Medulla oblongata (tissue), 1 donor: ENCODE measurements at regions not wholly inside any gene's neighbourhood (a gene's known extent, or its start where the extent isn't known, plus 50 kb on each side); places are given as distances from the start of the nearest gene placed in this dataset.

Experiments
- DNase-seq: peaks from one replicate; pipeline ENCODE4 v3.0.0-alpha.2; 2015; ENCODE audit errors: extremely low spot score

DNA sequence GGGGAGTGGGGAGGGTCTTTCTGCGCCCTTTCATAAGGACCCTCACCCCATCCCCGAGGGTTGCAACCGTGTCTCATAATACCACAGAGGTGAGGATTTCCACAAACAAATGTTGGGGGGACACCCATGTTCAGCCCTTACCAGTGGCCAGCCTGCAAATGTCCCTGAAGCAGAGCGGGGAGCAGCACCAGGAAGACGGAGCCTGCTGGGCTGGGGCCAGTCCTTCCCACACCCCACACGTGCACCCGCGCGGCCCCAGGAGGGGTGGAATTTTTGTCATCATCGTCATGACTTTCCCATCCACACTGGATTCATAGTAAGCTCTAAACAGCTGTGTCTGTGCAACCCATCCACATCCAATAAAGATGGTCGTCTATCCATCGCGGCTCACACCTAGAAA lies 409.8 kb downstream of the BRD1 start:
- no peak for DNase-seq

DNA sequence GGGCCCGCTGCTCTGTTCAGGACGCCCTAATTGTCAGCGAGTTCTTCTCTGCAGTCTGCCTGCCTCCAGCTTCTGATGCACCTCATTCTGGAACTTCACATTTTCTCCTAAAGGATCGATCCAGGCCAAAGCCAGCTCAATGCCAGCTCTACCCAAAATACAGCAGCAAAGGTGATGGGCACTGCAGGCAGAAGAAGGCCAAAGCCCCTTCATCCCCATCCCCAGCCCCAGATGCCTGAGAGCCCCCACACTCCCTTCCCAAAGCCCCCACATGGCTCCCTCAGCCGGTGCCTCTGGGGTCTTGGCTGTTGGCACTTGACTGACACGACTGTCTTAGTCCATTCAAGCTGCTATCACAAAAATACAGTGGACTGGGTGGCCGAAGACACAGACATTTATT lies 410.3 kb downstream of the BRD1 start:
- no peak for DNase-seq

DNA sequence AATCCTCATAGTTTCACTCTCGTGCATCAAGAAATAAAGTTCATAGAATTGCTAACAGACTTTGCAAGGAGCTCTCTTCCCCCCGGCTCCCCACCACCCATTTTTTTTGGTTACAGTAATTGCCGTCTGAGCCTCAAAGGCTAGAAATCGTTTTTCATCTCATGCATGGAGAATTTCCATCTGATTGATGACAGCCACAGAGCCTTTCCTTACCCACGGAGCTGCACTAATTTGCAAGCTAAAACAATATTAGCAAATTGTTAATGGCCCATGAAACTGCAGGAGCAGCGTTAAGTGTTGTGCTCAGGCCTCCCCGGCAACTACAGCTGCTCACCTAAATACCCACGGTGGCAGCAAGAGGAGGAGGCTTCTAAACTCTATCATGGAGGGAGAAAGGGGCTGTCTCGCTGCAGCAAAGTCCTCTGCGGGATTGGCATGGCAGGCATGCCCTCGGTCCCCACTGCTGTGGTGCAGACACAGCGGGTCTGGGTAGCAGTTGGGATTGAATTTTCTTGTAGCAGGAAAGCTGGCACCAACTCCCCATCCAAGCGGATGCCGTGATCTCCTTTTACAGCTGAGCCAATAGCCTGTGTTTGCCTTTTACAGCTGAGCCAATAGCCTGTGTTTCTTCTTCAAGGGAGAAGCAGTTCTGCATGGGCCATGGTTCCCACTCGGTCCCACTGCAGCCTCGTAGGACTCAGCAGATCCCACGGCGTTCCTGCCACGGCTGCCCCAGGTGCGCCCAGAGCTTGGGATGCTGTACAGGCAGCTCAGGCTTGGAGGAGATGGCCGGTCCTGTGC lies 412.3 kb downstream of the BRD1 start:
- DNase-seq, result no peak

DNA sequence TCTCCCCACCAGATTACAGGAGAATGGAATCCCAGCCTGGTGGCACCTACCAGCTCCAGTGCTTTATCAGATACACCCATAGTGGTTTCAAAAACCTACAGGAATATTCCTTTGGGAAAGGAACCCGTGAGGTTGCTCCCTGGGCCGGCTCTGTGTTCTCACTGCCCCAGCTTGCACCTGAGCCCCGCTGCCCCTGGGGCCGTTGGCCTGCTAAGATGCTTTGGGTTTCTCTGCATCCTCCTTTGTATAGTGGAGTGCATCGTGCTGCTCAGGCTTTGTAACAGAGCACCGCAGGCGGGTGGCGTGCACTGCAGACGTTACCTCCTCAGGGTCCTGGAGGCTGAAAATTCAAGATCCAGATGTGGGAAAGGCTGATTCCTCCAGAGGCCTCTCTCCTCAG lies 414.1 kb downstream of the BRD1 start:
- no peak for DNase-seq

DNA sequence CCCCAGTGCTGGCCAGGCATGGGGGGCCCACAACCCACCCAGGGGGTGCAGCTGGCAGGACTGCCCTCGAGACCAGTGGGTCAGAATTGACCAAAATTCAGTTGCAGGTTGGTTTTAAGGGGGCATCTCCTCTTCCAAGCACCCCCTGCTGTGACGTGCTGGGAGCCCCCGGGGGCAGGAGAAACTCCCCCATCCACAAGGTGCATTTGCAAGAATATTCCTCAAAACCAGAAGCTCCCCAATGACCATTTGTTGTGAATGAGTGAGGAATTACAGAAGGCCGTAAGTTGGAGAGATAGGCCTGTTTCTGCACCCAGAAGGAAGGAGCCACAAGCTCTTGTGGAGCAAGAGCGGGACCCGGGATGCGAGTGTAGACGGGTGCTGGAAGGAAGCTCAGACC lies 414.5 kb downstream of the BRD1 start:
- DNase-seq, result no peak

DNA sequence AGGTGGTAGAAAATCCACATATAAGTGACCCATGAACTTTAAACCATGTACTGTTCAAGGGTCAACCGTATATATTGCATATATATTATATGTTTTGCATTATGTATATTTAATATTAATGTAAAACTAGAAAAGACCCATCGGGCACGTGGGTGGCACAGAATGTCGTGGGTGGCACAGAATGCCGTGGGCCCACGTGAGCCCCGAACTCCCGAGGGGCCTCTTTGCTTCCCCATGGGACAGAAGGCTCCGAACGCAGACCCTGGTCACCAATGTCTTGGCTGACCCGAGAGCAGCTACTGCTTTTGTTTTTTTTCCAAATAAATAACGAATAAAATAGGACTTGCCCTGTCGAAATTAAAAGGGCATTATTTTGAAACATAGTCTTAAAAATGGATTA lies 415.4 kb downstream of the BRD1 start:
- no peak for DNase-seq

DNA sequence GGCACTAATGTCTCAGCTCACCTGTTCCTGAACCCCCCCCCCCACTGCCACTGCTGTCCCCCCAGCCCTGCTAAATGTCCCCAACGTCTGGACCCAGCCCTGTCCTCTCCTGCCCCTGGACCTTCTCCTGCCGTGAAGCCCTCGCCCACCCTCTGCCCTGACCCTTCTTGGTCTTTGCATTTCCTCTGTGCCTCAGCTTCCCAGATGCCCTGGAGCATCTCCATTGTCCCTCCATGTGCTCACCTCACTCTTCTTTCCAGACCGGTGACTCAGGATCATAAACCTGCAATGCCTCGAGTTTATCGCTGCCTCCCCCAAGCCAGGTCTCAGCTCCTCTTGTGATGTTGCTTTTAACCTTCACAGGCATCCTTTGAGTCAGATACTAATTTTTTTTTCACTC lies 416.4 kb downstream of the BRD1 start:
- no peak for DNase-seq

DNA sequence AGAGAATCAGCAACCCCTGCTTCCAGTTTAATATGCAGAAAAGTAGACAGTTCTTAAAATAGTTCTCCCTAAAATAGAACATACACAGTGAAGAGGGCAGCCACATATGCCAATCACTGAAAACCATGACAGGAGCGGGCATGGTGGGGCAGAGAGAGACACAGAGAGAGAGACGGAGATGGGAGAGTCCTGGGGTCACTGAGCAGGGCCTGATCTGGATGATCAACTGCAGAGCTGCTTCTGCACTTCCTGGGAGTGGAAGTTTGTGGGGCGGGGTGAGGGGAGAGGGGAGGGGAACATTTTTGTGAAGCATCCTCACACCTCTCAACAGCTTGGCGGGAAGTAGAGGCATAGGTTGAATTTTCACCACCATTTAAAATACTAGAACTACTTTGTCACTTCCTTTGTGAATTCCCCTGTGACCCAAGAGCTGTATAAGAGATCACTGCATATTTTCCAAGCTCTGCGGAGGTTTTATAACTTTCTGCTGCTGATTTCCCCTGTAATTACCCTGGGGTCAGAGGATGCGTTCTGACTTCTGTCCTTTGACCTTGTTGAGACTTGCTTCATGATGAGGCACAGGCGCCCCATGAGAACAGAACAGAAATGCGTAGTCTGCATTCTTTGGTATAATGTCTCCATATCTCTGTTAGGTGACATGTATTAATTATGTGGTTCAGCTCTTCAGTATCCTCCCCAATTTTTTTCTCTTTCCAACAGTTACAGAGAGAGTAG lies 419.4 kb downstream of the BRD1 start:
- DNase-seq, result no peak

DNA sequence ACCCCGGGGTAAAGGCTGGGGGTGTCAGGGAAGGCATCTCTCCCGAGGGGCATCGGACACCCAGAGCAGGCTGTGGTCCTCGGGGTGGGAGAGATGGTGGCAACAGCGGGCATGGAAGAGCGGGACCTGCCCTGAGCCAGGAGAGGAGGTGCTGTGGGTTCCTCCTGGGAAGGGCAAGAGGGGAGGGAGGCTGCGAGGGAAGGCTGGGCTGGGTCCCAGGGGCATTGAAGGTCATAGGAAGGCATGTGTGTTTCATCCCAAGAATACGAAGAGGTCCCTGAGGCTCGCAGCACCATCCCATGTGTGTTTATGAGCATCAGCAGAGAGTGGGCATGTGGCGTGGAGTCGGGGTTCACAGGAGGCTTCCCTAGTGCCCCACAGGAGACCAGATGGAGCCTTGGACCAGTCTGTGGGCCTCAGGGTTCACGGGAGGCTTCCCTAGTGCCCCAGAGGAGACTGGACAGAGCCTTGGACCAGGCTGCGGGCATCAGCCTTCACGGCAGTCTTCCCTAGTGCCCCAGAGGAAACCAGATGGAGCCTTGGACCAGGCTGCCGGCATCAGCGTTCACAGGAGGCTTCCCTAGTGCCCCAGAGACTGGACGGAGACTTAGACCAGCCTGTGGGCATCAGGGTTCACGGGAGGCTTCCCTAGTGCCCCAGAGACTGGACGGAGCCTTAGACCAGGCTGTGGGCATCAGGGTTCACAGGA lies 420.6 kb downstream of the BRD1 start:
- DNase-seq, result no peak

DNA sequence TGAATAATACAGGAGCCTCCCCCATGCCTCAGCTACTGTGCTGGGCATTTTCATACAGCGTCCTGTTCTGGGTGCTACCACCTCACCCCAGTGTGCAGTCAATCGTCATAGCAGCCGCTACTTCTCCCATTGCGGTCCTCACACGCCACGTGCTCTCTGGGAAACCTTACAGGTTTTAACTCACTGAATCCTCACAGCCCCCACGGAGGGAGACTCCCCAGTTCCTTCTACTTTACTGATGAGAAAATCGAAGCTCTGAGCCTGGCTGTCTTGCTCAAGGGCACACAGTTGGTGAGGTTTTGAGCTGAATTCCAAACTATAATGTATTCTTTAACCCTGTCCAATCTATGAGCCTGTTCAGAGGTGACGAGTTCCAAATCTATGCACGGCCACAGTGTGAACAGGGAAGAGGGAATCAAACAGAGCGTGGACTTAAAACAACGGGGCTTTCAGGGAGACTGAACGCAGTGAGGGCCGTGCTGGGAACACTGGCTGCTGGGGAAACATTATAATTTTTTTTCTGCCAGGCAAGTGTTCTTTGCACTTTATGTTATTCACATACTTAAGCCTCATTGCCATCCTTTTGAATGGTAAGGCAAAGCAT lies 421.5 kb downstream of the BRD1 start:
- DNase-seq, result no peak

DNA sequence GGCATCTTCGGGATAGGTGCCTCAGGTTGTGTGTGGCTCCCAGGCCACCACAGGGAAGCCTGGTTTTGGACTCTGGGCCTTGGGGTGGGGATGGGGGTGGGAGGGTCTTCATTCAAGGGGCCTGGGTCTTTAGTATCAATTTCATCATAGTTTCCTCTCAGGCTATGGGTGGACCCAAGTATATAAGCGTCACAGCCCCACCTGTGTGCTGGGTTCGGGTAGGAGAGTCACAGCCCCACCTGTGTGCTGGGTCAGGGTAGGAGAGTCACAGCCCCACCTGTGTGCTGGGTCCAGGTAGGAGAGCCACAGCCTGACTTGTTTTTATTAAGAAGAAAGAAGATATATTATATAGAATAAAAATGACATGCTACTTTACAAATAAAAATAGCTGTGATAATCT lies 422.1 kb downstream of the BRD1 start:
- DNase-seq, result no peak

DNA sequence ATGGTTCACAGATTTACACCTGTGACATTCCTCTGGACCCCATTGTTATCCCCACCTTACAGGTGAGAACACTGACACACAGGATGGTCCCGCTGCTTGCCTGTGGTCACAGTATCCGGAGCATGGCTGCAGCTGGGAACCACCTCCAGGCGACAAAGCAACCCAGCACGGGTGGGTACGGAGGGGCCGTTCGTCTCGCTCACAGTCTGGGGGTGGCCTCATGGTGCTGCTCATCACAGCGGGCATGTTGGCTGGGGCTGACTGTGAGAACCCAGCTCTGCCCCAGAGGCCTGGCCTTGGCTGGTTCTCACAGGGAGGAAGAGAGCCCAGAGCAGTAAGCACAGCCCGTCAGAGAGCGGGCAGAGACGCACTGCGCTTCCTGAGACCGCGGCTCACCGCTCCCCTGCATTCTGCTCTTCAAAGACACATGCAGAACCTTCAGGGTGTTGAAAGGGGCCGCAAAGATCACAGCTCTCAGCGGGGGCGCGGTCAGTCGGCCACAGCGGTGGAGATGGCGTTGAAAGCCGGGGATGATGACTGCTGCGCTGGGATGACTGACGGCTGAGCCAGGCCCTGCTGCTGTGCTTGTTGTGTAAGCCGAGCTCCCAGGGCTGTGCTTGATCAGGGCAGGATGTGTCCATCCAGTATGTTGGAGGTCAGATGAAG lies 423.0 kb downstream of the BRD1 start:
- no peak for DNase-seq

DNA sequence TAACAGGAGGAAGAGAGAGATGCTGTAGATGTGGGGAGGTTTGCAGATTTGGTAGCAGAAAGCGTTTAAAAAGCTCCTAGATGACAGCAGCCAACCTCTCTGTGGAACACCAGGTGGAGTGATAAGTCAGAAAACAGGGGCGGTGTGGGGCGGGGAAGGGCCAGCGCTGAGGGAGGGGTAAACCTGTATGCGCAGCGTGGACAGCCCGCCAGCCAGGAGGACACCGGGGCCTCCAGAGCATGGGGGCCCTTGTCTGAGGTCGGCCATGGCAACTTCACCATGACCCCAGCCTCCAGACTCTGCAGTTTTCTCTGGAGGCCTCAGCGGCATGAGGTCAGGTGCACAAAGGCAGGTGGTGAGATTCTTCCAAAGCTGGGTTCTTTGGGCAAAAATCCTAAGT lies 423.7 kb downstream of the BRD1 start:
- no peak for DNase-seq

DNA sequence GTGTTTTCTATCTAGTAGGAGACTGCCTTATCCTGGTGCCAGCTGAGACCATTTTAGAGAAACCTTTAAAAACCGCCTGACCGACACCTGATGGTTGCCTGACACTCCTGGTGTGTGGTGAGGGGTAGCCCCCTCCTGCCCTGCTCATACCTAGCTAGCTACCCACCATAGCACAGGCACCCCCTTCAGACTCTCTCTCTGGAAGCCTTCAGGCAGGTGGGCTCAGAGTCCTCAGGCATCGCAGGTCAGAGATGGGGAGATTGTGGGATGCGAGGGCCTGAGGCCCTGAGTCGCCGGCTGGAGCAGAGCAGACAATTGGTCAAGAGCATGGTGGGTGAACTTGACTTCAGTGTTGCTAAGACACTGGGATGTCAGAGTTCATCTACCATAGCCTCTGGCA lies 424.6 kb downstream of the BRD1 start:
- DNase-seq, result no peak

DNA sequence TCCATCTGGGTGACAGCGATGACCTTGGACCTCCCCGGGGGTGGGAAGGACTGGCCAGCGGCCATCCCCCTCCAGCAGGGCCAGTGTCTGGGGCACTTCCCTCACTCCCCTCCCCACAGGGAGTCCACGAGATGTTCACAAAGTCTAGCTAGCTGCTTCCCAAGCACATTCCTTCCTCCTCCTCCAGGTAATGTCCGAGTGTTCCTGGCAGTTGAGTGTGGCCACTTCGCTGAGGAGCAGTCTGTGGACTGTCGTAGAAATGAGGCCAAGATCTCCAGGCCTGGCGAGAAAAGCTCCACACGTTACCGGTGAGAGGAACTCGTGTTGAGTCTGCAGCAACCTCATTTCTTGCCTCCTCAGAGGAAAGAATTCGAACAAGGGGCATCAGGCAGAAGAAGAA lies 425.5 kb downstream of the BRD1 start:
- no peak for DNase-seq

DNA sequence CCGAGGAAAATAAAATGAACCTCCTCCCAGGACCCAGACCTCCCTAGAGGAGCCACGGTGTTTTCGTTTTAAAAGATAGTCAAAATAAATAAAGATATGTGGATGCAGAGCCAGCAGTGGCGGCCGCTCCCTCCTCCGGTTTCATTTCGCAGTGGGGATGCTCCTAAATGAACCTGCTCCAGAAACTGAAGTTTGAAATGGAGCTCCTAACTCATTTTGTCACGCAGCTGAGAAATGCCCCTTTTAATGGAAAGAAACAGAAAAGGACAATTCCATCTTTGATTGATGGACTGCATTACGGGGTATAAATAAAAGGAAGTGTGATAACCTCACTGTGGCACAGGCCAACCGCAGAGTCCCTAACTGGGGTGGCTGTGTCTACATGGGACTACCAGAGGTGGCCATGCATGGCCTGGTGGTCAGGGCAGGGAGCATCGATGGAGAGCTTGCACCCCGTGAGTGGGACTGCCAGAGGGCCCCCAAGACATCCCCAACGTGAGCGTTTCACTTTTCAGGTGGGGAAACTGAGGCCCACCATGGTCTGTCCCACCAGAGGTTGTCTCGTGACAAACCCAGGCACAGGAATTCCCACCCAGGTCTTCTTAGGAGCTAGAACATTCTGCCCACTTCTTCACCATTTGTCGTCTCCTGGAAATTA lies 426.6 kb downstream of the BRD1 start:
- no peak for DNase-seq

DNA sequence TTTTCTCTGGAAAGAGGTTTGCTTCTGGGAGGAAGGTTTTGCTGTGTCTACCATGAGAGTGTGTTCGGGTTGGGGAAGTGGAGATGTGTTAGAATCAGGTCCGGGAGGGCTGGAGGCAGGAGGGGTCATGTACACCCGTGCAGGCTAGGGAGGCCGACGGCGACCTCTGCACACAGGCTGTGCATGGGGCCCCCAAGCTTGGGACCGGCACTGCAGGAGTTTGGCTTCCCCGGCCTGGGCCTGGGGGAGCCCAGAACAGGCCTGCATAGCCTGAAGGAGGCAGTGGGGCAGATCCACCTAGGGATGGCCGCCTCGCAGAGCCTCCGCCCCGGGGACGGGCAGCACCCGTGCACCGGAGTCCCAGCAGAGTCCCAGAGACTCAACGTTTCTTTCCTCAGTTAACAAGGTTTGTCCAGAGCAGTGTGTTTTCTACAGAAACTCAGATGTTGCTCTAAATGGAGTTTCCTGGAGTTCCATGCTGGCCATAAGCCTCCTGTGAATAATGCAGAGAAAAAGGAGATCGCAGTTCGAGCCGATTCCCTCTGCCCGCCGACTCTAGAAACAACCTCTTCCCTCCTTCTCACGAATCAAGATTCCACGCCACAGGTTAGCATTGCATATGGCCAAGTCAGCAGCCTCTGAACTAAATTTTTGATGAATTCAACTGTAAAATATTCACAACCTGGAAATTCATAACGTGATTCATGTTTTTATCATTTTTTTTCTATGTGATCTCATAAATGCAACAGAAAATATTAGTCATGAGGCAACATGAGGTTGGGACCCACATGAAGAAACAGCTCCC lies 427.3 kb downstream of the BRD1 start:
- DNase-seq, result no peak

DNA sequence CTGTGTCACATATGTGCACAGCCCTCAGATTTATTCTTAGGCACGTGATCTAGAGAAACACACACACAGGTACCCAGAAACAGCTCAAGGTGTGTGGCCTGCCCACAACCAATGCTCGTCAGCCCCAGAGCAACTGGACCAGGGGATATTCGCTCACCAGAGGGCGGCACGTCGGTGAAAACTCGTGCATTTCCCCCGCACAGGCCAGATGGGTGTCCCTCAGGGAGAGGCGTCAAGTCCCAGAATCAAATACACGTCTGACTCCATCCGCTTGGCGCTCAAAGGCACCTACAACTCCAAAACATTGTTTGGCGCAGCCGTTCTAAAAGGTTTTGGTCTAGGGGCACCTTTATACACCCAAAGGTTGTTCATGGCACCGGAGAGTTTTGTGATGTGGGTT lies 429.0 kb downstream of the BRD1 start:
- no peak for DNase-seq

DNA sequence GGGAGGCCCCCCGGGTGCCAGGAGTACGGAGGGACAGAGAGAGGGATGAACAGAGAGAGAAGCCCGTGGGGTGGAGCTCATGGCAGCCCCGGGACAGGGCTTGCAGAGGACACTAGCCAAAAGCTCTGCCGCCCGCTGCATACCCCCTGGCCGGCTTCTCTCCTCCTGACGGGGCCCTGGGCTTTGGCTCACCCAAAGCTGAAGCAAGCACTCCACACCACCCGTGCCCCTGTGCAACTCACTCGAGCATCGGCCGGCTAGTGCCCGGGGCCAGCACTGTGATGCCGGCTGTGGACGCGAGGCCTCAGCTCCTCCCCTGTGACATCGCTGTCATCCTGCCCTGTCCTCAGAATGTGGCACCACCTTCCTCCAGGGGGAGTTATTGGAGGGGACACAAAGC lies 429.6 kb downstream of the BRD1 start:
- no peak for DNase-seq

DNA sequence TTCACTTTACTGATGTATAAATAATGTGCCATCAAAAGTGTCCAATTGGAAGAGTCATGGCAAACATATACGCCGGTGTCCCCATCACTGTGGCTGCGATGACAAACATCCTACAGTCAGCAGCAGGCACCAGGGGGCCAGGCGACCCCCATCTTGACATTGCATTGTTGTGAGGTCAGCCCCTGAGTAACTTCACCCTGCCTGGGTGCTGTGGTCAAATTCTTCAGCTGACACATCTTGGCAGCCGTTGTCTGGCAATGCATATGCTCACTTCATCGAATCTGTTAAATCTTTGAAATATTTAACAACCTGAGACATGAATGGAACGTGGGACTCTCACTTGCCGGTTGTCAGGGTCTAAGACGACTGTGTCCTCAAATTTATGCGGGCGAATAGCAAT lies 430.9 kb downstream of the BRD1 start:
- DNase-seq, result no peak

DNA sequence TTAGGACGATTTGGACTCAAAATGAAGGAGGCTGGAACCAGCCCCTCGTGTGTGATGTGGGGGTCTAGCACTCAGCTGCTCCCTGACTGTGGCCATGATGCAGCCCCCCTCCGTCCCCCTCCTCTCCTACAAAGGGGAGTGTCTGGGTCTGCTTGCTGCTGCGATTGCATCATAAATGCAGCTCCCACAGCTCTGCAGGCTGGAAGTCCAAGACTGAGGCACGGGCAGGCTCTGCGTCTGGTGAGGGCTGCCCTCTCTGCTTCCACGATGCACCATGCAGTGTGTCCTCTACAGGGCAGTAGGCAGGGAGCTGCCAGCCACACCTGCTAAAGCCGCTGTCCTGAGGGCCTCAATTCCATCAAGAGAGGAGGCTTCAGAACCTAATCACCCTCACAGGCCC lies 432.1 kb downstream of the BRD1 start:
- no peak for DNase-seq
